ENCODE measurements at regions not wholly inside any gene's neighbourhood (a gene's known extent, or its start where the extent isn't known, plus 50 kb on each side); places are given as distances from the start of the nearest gene placed in this dataset.
A peak's percentile ranks its signal among the peaks of the same experiment; 100 is the strongest.

DNA sequence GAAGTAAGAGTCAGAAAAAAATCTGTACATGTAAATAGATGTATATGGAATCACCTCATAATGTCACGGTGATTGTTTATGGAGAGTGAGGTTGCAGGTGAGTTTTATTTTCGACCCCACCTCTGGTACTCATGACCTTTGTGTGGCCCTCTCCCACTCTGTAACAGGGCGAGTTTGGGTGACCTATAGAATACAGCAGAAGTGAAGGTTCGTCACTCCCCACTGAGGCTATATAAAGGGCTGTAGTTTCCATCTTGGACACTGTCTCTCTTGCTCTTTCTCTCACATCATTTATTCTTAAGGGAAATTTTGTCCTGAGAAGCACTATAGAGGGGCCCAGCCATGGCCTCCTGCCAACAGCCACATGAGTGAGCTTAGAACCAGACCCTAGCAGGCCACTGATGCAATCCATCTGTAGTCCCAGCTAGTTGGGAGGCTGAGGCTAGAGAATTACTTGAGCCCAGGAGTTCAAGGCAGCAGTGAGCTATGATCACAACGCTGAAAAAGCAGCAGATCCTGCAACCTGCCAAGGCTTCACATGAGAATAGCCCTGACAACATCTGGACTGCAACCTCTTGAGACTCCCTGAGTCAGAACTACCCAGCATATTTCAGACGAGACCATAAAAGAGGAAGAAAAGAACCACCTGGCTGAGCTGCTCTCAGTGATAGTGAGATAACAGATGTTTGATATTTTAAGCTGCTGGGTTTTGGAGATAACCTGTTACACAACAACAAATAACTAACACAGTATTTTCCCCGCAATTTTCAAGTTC lies 74.3 kb upstream of the SLC1A4 start:
- no peaks in the 10 kb centered on the region for H3K9me3 ChIP-seq
- DNase-seq (no peak), ATAC-seq (no peak)
- 58% methylated on average over 6 of the region's 7 CpGs for WGBS (ENCODE audit: insufficient coverage, low coverage, low lambda C conversion rate, missing lambda C conversion rate)
- no peak overlapping the region for H3K27ac ChIP-seq
- TF ChIP-seq CTCF (IDR thresholded peaks at IDR 0.05) (no peak), POLR2A (IDR thresholded peaks at IDR 0.05) (no peak)
- no peaks in the 10 kb centered on the region for H3K27me3 ChIP-seq
- intact Hi-C loops (cut with DNase I) = loop anchor here (5.0 kb wide), 2 partner anchors 127 to 132 kb away; no protein-coding TSS in a partner anchor
- H3K36me3 ChIP-seq = no peaks in the 10 kb centered on the region
- no peaks in the 10 kb centered on the region for H3K4me1 ChIP-seq
- H3K4me3 ChIP-seq = no peak overlapping the region

- ATAC-seq = no peak
- intact Hi-C loops (cut with DNase I) = loop anchor here (5.0 kb wide), 2 partner anchors 127 to 132 kb away; no protein-coding TSS in a partner anchor
- no peaks in the 10 kb centered on the region for H3K36me3 ChIP-seq
Measured at GRCh38 chr2:64915510-64915900, 73.7 kb upstream of the SLC1A4 start.

GRCh38 chr2:64918220-64918886 lies 70.8 kb upstream of the SLC1A4 start:
- ATAC-seq = no peak
- Histone ChIP-seq H3K27ac (peak overlapping the region in 2 of 3 donors; percentile 45 to 58), H3K4me1 (peaks cover 0 to 12% (median 4%) of the 10 kb centered on the region in 4 donors), H3K9me3 (no peaks in the 10 kb centered on the region), H3K27me3 (no peaks in the 10 kb centered on the region), H3K4me3 (peak overlapping the region in 2 of 3 donors; percentile 42 to 51), H3K36me3 (no peaks in the 10 kb centered on the region)
- WGBS (ENCODE audit: insufficient coverage, low coverage, low lambda C conversion rate, missing lambda C conversion rate) = 93% methylated on average over 3 of the region's 8 CpGs
- intact Hi-C loops (cut with DNase I) = loop anchor here (5.0 kb wide), 2 partner anchors 124 to 129 kb away; no protein-coding TSS in a partner anchor
- TF ChIP-seq POLR2A (IDR thresholded peaks at IDR 0.05) (no peak), CTCF (IDR thresholded peaks at IDR 0.05) (no peak)
- DNase-seq = peak in 1 of 3 donors; percentile 12

More at GRCh38 chr2:64915510-64915900, 73.7 kb upstream of the SLC1A4 start:
- Histone ChIP-seq H3K4me3 (no peak overlapping the region), H3K9me3 (no peaks in the 10 kb centered on the region), H3K27ac (no peak overlapping the region), H3K27me3 (no peaks in the 10 kb centered on the region), H3K4me1 (no peaks in the 10 kb centered on the region)
- no peak for DNase-seq
- TF ChIP-seq POLR2A (IDR thresholded peaks at IDR 0.05) (no peak), CTCF (IDR thresholded peaks at IDR 0.05) (no peak)
- 27% methylated on average over 3 of the region's 3 CpGs for WGBS (ENCODE audit: insufficient coverage, low coverage, low lambda C conversion rate, missing lambda C conversion rate)

GRCh38 chr2:64919261-64919660 lies 69.9 kb upstream of the SLC1A4 start:
- ATAC-seq = no peak
- no peak overlapping the region for H3K27ac ChIP-seq
- no peaks in the 10 kb centered on the region for H3K27me3 ChIP-seq
- no peak overlapping the region for H3K4me3 ChIP-seq
- no peaks in the 10 kb centered on the region for H3K9me3 ChIP-seq
- intact Hi-C loops (cut with DNase I) = loop anchor here (5.0 kb wide), 2 partner anchors 123 to 128 kb away; no protein-coding TSS in a partner anchor
- no peak for DNase-seq
- no peaks in the 10 kb centered on the region for H3K36me3 ChIP-seq
- no peak for TF ChIP-seq CTCF (IDR thresholded peaks at IDR 0.05)
- TF ChIP-seq POLR2A (IDR thresholded peaks at IDR 0.05) = no peak
- peaks cover 0 to 19% (median 7%) of the 10 kb centered on the region in 4 donors for H3K4me1 ChIP-seq
- 86% methylated on average over 1 of the region's 2 CpGs for WGBS (ENCODE audit: insufficient coverage, low coverage, low lambda C conversion rate, missing lambda C conversion rate)

All from right lobe of liver (tissue), 6 donors.